ENCODE measurements at regions not wholly inside any gene's neighbourhood (a gene's known extent, or its start where the extent isn't known, plus 50 kb on each side); places are given as distances from the start of the nearest gene placed in this dataset.

GRCh38 chr3:77887611-77888010, 847.7 kb downstream of the ROBO2 start:
- no peaks in the 10 kb centered on the region for H3K79me2 ChIP-seq (ENCODE audit: insufficient read depth, low read length)
- no peaks in the 10 kb centered on the region for H3K36me3 ChIP-seq (ENCODE audit: insufficient read depth, low read length)
- no peaks in the 10 kb centered on the region for H3K9me3 ChIP-seq (ENCODE audit: insufficient read depth, low read depth, low read length)
- H4K20me1 ChIP-seq (ENCODE audit: insufficient read depth, low read length, poor library complexity, severe bottlenecking), result no peaks in the 10 kb centered on the region
- H3K27me3 ChIP-seq (ENCODE audit: insufficient read depth, low read length, poor library complexity, severe bottlenecking), result no peaks in the 10 kb centered on the region
- H3K4me2 ChIP-seq (ENCODE audit: low read depth, low read length, poor library complexity, severe bottlenecking), result no peak overlapping the region
- H3K4me1 ChIP-seq (ENCODE audit: insufficient read depth, low read length, poor library complexity, severe bottlenecking), result no peaks in the 10 kb centered on the region
- no peak overlapping the region for H3K4me3 ChIP-seq (ENCODE audit: low read length, poor library complexity, severe bottlenecking)
- H2AFZ ChIP-seq (ENCODE audit: low read length), result no peak overlapping the region
- no peaks in the 10 kb centered on the region for H3F3A ChIP-seq (ENCODE audit: low read depth)
- TF ChIP-seq EZH2phosphoT487 (IDR thresholded peaks at IDR 0.05; ENCODE audit: borderline replicate concordance), result no peak
- no peak for TF ChIP-seq CTCF (conservative IDR thresholded peaks at IDR 0.05; ENCODE audit: low read length)
- no peaks in the 10 kb centered on the region for H3K9me2 ChIP-seq (replicated peaks; ENCODE audit: low read depth, low read length)
- no peak overlapping the region for H3K9ac ChIP-seq (ENCODE audit: low read depth, low read length, poor library complexity, severe bottlenecking)

- Histone ChIP-seq H4K20me1 (ENCODE audit: insufficient read depth, low read length, poor library complexity, severe bottlenecking) (no peaks in the 10 kb centered on the region), H3K9me3 (ENCODE audit: insufficient read depth, low read depth, low read length) (no peaks in the 10 kb centered on the region), H3K9ac (ENCODE audit: low read depth, low read length, poor library complexity, severe bottlenecking) (no peak overlapping the region), H3K27me3 (ENCODE audit: insufficient read depth, low read length, poor library complexity, severe bottlenecking) (no peaks in the 10 kb centered on the region), H3K4me2 (ENCODE audit: low read depth, low read length, poor library complexity, severe bottlenecking) (no peak overlapping the region), H3F3A (ENCODE audit: low read depth) (no peaks in the 10 kb centered on the region), H3K4me1 (ENCODE audit: insufficient read depth, low read length, poor library complexity, severe bottlenecking) (no peaks in the 10 kb centered on the region), H3K4me3 (ENCODE audit: low read length, poor library complexity, severe bottlenecking) (no peak overlapping the region), H3K9me2 (replicated peaks; ENCODE audit: low read depth, low read length) (no peaks in the 10 kb centered on the region), H3K36me3 (ENCODE audit: insufficient read depth, low read length) (no peaks in the 10 kb centered on the region), H3K79me2 (ENCODE audit: insufficient read depth, low read length) (no peaks in the 10 kb centered on the region), H2AFZ (ENCODE audit: low read length) (no peak overlapping the region)
- TF ChIP-seq EZH2phosphoT487 (IDR thresholded peaks at IDR 0.05; ENCODE audit: borderline replicate concordance) (no peak), CTCF (conservative IDR thresholded peaks at IDR 0.05; ENCODE audit: low read length) (no peak)
These were observed 849.7 kb downstream of the ROBO2 start for GRCh38 chr3:77889616-77890015.

- H3K79me2 ChIP-seq (ENCODE audit: insufficient read depth, low read length), result no peaks in the 10 kb centered on the region
- H3K36me3 ChIP-seq (ENCODE audit: insufficient read depth, low read length), result no peaks in the 10 kb centered on the region
- H3K9me2 ChIP-seq (replicated peaks; ENCODE audit: low read depth, low read length), result no peaks in the 10 kb centered on the region
- no peaks in the 10 kb centered on the region for H3K4me1 ChIP-seq (ENCODE audit: insufficient read depth, low read length, poor library complexity, severe bottlenecking)
- no peak overlapping the region for H2AFZ ChIP-seq (ENCODE audit: low read length)
- no peaks in the 10 kb centered on the region for H3K27me3 ChIP-seq (ENCODE audit: insufficient read depth, low read length, poor library complexity, severe bottlenecking)
- H4K20me1 ChIP-seq (ENCODE audit: insufficient read depth, low read length, poor library complexity, severe bottlenecking), result no peaks in the 10 kb centered on the region
- no peaks in the 10 kb centered on the region for H3F3A ChIP-seq (ENCODE audit: low read depth)
- H3K9me3 ChIP-seq (ENCODE audit: insufficient read depth, low read depth, low read length), result no peaks in the 10 kb centered on the region
- no peak overlapping the region for H3K4me3 ChIP-seq (ENCODE audit: low read length, poor library complexity, severe bottlenecking)
- H3K9ac ChIP-seq (ENCODE audit: low read depth, low read length, poor library complexity, severe bottlenecking), result no peak overlapping the region
- H3K4me2 ChIP-seq (ENCODE audit: low read depth, low read length, poor library complexity, severe bottlenecking), result no peak overlapping the region
- TF ChIP-seq CTCF (conservative IDR thresholded peaks at IDR 0.05; ENCODE audit: low read length) (no peak), EZH2phosphoT487 (IDR thresholded peaks at IDR 0.05; ENCODE audit: borderline replicate concordance) (no peak)
These were observed 858.7 kb downstream of the ROBO2 start for GRCh38 chr3:77898621-77899020.
